ENCODE measurements at regions not wholly inside any gene's neighbourhood (a gene's known extent, or its start where the extent isn't known, plus 50 kb on each side); places are given as distances from the start of the nearest gene placed in this dataset.

GRCh38 chr7:156363751-156364150 is 276.8 kb upstream of the RNF32 start:
- TF ChIP-seq CTCF (IDR thresholded peaks at IDR 0.05) (no peak), POLR2A (IDR thresholded peaks at IDR 0.05) (no peak)

Data from ovary (tissue), 3 donors.